SK-N-SH treated with all-trans-retinoic acid at 6 μM for 48 hours (cell line): ENCODE measurements at regions not wholly inside any gene's neighbourhood (a gene's known extent, or its start where the extent isn't known, plus 50 kb on each side); places are given as distances from the start of the nearest gene placed in this dataset.

Experiments
- ATAC-seq: fragments of 200-7000 bp; cut with Tn5 transposase; 3 replicates; pipeline ENCODE4 v1.9.1; 2020; ENCODE audit warnings: mild to moderate bottlenecking, moderate library complexity
- ARNTL ChIP-seq: fragments of 450-650 bp; formaldehyde crosslinking; IDR thresholded peaks from 2 replicates; pipeline ENCODE4 v1.5.0; 2020; ENCODE audit warnings: low read depth, mild to moderate bottlenecking, moderate library complexity, borderline replicate concordance
- BACH2 ChIP-seq: fragments of 250-450 bp; sonication (Bioruptor Pico); IDR thresholded peaks from 2 replicates; pipeline ENCODE4 v1.9.0; 2021; ENCODE audit warnings: mild to moderate bottlenecking, borderline replicate concordance
- CREB5 ChIP-seq: fragments of 250-450 bp; sonication (Bioruptor Pico); IDR thresholded peaks from 2 replicates; pipeline ENCODE4 v1.5.1; 2020; ENCODE audit warnings: low read depth, mild to moderate bottlenecking, moderate library complexity
- CSDC2 ChIP-seq: fragments of 250-450 bp; sonication (Bioruptor Pico); IDR thresholded peaks from 2 replicates; pipeline ENCODE4 v1.5.0; 2020; ENCODE audit warnings: mild to moderate bottlenecking, moderate library complexity
- ESRRG ChIP-seq: fragments of 250-450 bp; sonication (Bioruptor Pico); IDR thresholded peaks from 2 replicates; pipeline ENCODE4 v1.6.1; 2021; ENCODE audit warnings: mild to moderate bottlenecking
- GLIS3 ChIP-seq: fragments of 250-450 bp; sonication (Bioruptor Pico); IDR thresholded peaks from 2 replicates; pipeline ENCODE4 v1.5.0; 2020; ENCODE audit warnings: mild to moderate bottlenecking, moderate library complexity
- ISL1 ChIP-seq: fragments of 250-450 bp; sonication (Bioruptor Pico); IDR thresholded peaks from 2 replicates; pipeline ENCODE4 v2.1.2; 2022; ENCODE audit warnings: mild to moderate bottlenecking, moderate library complexity
- OSR1 ChIP-seq: fragments of 250-450 bp; sonication (Bioruptor Pico); IDR thresholded peaks from 2 replicates; pipeline ENCODE4 v1.8.0; 2022; ENCODE audit warnings: moderate library complexity, mild to moderate bottlenecking, inconsistent platforms
- PPARA ChIP-seq: fragments of 250-450 bp; sonication (Bioruptor Pico); IDR thresholded peaks from 2 replicates; pipeline ENCODE4 v1.5.0; 2020; ENCODE audit warnings: mild to moderate bottlenecking, borderline replicate concordance
- RARB ChIP-seq: fragments of 250-450 bp; sonication (Bioruptor Pico); IDR thresholded peaks from 2 replicates; pipeline ENCODE4 v1.8.0; 2021; ENCODE audit warnings: mild to moderate bottlenecking, moderate library complexity
- SNAI2 ChIP-seq: fragments of 250-450 bp; sonication (Bioruptor Pico); IDR thresholded peaks from 2 replicates; pipeline ENCODE4 v1.5.0; 2020; ENCODE audit warnings: mild to moderate bottlenecking, moderate library complexity
- TCF4 ChIP-seq: fragments of 250-450 bp; sonication (Bioruptor Pico); IDR thresholded peaks from 2 replicates; pipeline ENCODE4 v1.8.0; 2021; ENCODE audit warnings: mild to moderate bottlenecking, moderate library complexity, borderline replicate concordance
- TOX ChIP-seq: fragments of 250-450 bp; sonication (Bioruptor Pico); IDR thresholded peaks from 2 replicates; pipeline ENCODE4 v1.8.0; 2021; ENCODE audit warnings: mild to moderate bottlenecking, moderate library complexity, borderline replicate concordance
- TSHZ2 ChIP-seq: fragments of 250-450 bp; sonication (Bioruptor Pico); IDR thresholded peaks from 2 replicates; pipeline ENCODE4 v1.5.0; 2020; ENCODE audit warnings: mild to moderate bottlenecking, moderate library complexity
- ZC3H10 ChIP-seq: fragments of 250-450 bp; sonication (Bioruptor Pico); IDR thresholded peaks from 2 replicates; pipeline ENCODE4 v1.5.1; 2021; ENCODE audit warnings: mild to moderate bottlenecking, moderate library complexity
- ZFP30 ChIP-seq: fragments of 450-650 bp; formaldehyde crosslinking; IDR thresholded peaks from 2 replicates; pipeline ENCODE4 v1.5.0; 2022; ENCODE audit warnings: mild to moderate bottlenecking, moderate library complexity
- ZNF565 ChIP-seq: fragments of 450-650 bp; formaldehyde crosslinking; conservative IDR thresholded peaks from 2 replicates; pipeline ENCODE4 v1.5.0; 2020; ENCODE audit warnings: low read depth, mild to moderate bottlenecking, moderate library complexity
- TF ChIP-seq, protein P1 (sequence below): fragments of 250-450 bp; sonication (Bioruptor Pico); IDR thresholded peaks from 2 replicates; pipeline ENCODE4 v1.8.0; 2021; ENCODE audit warnings: low read depth, mild to moderate bottlenecking, moderate library complexity, borderline replicate concordance
- TF ChIP-seq, protein P2 (sequence below): fragments of 250-450 bp; sonication (Bioruptor Pico); IDR thresholded peaks from 2 replicates; pipeline ENCODE4 v1.8.0; 2020; ENCODE audit warnings: mild to moderate bottlenecking, moderate library complexity, borderline replicate concordance

GRCh38 chr7:81367326-81367931 lies 402.4 kb downstream of the HGF start:
- ATAC-seq = peak; percentile 49
- peak; percentile 27; the same call in 1 of the 2 replicates for TF ChIP-seq ISL1 (CRISPR knock-in tag)
- TF ChIP-seq ARNTL (CRISPR knock-in tag) = no peak
- no peak for TF ChIP-seq OSR1
- TF ChIP-seq BACH2 (CRISPR knock-in tag) = no peak
- TF ChIP-seq CREB5 (CRISPR knock-in tag) = no peak
- TF ChIP-seq ZNF565 (CRISPR knock-in tag) = no peak
- TF ChIP-seq PPARA (CRISPR knock-in tag) = no peak
- no peak for TF ChIP-seq SNAI2 (CRISPR knock-in tag)

GRCh38 chr7:81366546-81366945 lies 403.3 kb downstream of the HGF start:
- no peak for ATAC-seq
- TF ChIP-seq ESRRG (no peak), GLIS3 (CRISPR knock-in tag) (no peak), ZNF565 (CRISPR knock-in tag) (no peak), ISL1 (CRISPR knock-in tag) (no peak; the same call in 1 of the 2 replicates), RARB (CRISPR knock-in tag) (no peak), TOX (CRISPR knock-in tag) (no peak), ZC3H10 (CRISPR knock-in tag) (no peak), CSDC2 (CRISPR knock-in tag) (no peak), PPARA (CRISPR knock-in tag) (no peak), SNAI2 (CRISPR knock-in tag) (no peak), OSR1 (no peak), TSHZ2 (CRISPR knock-in tag) (no peak), BACH2 (CRISPR knock-in tag) (no peak), ZFP30 (CRISPR knock-in tag) (no peak), TCF4 (CRISPR knock-in tag) (no peak)
- TF ChIP-seq, protein P1, sequence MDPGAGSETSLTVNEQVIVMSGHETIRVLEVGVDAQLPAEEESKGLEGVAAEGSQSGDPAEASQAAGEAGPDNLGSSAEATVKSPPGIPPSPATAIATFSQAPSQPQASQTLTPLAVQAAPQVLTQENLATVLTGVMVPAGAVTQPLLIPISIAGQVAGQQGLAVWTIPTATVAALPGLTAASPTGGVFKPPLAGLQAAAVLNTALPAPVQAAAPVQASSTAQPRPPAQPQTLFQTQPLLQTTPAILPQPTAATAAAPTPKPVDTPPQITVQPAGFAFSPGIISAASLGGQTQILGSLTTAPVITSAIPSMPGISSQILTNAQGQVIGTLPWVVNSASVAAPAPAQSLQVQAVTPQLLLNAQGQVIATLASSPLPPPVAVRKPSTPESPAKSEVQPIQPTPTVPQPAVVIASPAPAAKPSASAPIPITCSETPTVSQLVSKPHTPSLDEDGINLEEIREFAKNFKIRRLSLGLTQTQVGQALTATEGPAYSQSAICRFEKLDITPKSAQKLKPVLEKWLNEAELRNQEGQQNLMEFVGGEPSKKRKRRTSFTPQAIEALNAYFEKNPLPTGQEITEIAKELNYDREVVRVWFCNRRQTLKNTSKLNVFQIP (CRISPR knock-in tag) = no peak
- TF ChIP-seq, protein P2, sequence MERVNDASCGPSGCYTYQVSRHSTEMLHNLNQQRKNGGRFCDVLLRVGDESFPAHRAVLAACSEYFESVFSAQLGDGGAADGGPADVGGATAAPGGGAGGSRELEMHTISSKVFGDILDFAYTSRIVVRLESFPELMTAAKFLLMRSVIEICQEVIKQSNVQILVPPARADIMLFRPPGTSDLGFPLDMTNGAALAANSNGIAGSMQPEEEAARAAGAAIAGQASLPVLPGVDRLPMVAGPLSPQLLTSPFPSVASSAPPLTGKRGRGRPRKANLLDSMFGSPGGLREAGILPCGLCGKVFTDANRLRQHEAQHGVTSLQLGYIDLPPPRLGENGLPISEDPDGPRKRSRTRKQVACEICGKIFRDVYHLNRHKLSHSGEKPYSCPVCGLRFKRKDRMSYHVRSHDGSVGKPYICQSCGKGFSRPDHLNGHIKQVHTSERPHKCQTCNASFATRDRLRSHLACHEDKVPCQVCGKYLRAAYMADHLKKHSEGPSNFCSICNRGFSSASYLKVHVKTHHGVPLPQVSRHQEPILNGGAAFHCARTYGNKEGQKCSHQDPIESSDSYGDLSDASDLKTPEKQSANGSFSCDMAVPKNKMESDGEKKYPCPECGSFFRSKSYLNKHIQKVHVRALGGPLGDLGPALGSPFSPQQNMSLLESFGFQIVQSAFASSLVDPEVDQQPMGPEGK (CRISPR knock-in tag) = no peak
- TF ChIP-seq, all 23 proteins: peak for 0

DNA sequence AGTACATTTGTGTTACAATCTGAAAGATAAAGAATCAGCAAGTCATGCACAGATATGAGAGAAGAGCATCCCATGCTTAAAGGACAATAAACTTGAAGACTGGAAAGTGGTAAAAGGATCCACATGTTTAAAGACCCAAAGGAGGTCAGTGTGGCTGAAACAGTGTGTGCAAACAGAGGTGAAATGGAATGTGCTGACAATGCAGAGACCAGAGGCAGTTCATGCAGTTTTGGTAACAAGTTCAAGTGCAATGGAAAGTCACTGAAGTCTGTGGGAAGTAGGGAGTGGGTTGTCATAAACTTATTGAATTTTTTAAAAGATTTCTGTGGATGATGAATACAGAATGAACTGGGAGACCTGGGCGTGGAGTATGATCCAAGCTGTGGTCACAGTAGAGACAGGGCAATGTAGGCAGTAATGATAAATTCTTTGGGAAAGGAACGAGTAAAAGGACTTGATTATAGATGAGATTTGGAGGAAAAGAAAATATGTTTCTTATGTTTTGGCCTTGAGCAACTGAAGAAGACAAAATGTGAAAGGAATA lies 408.0 kb downstream of the HGF start:
- ATAC-seq = no peak

More for the DNA sequence above, 408.0 kb downstream of the HGF start:
- TF ChIP-seq ESRRG (no peak), RARB (CRISPR knock-in tag) (no peak), TOX (CRISPR knock-in tag) (no peak), ISL1 (CRISPR knock-in tag) (no peak), ARNTL (CRISPR knock-in tag) (no peak), PPARA (CRISPR knock-in tag) (no peak)
- TF ChIP-seq, protein P2 (CRISPR knock-in tag) = no peak
